ENCODE measurements at regions not wholly inside any gene's neighbourhood (a gene's known extent, or its start where the extent isn't known, plus 50 kb on each side); places are given as distances from the start of the nearest gene placed in this dataset.

GRCh38 chr4:127229855-127230608 lies 402.7 kb upstream of the INTU start:
- ChIA-PET RAD21 (ENCODE audit: unreplicated experiment) (no interaction called here), CTCF (no interaction called here), SMC1A (ENCODE audit: uncharacterized antibody, unreplicated experiment) (no interaction called here), POLR2A (no interaction called here)
- FAIRE-seq (no peak), DNase-seq (ENCODE audit: low read depth, low spot score) (no peak), ATAC-seq (no peak)
- H3K27me3 ChIP-seq (replicated peaks in 1 of 2; ENCODE audit: control insufficient read depth in 2 of 2, insufficient read depth in 2 of 2, low read length in 1 of 2): no peaks in the 10 kb centered on the region
- H3K4me1 ChIP-seq (ENCODE audit: control insufficient read depth, insufficient read depth, low read length): no peaks in the 10 kb centered on the region
- TF ChIP-seq MAX (IDR thresholded peaks at IDR 0.05; ENCODE audit: low read depth, low read length) (no peak), PML (IDR thresholded peaks at IDR 0.05; ENCODE audit: low read length) (no peak), IRF3 (IDR thresholded peaks at IDR 0.05) (no peak), MXI1 (IDR thresholded peaks at IDR 0.05; ENCODE audit: low read depth, low read length) (no peak), ELK1 (IDR thresholded peaks at IDR 0.05; ENCODE audit: low read depth, low read length) (no peak), JUNB (IDR thresholded peaks at IDR 0.05) (no peak), ZSCAN29 (IDR thresholded peaks at IDR 0.05) (no peak), DPF2 (IDR thresholded peaks at IDR 0.05) (no peak), IRF5 (IDR thresholded peaks at IDR 0.05; ENCODE audit: borderline replicate concordance) (no peak), RCOR1 (conservative IDR thresholded peaks at IDR 0.05; ENCODE audit: low read depth, low read length) (no peak), NFIC (IDR thresholded peaks at IDR 0.05; ENCODE audit: low read depth, low read length) (no peak), PKNOX1 (IDR thresholded peaks at IDR 0.05) (no peak), ZNF24 (IDR thresholded peaks at IDR 0.05) (no peak), JUND (IDR thresholded peaks at IDR 0.05; ENCODE audit: low read depth, low read length) (no peak)
- no peak overlapping the region for H2AFZ ChIP-seq (ENCODE audit: control insufficient read depth, low read depth, low read length)
- H3K4me2 ChIP-seq (ENCODE audit: control insufficient read depth, insufficient read depth): no peak overlapping the region
- H3K27ac ChIP-seq (ENCODE audit: control insufficient read depth, insufficient read depth): no peak overlapping the region
- no peaks in the 10 kb centered on the region for H3K79me2 ChIP-seq (ENCODE audit: control insufficient read depth, insufficient read depth, low read length)
- H3K9me3 ChIP-seq (replicated peaks; ENCODE audit: control insufficient read depth, insufficient read depth, low read length): no peaks in the 10 kb centered on the region
- no peaks in the 10 kb centered on the region for H3K36me3 ChIP-seq (ENCODE audit: control insufficient read depth in 2 of 2, insufficient read depth in 2 of 2, low read length in 1 of 2)
- in situ Hi-C loops (cut with MboI) (no loop called here), intact Hi-C loops (cut with micrococcal nuclease; ENCODE audit: unreplicated experiment) (no loop called here)
- H3K9ac ChIP-seq (ENCODE audit: control insufficient read depth, insufficient read depth, low read length): no peak overlapping the region
- BruUV-seq (replicated peaks): no TSS peak
- WGBS (ENCODE audit: insufficient coverage, insufficient replicate concordance, low lambda C conversion rate, missing lambda C conversion rate): 17% methylated on average over 3 of the region's 3 CpGs
- H4K20me1 ChIP-seq (ENCODE audit: control insufficient read depth, insufficient read depth): no peaks in the 10 kb centered on the region
- H3K4me3 ChIP-seq: no peak overlapping the region
